Ishikawa (cell line): ENCODE measurements at regions not wholly inside any gene's neighbourhood (a gene's known extent, or its start where the extent isn't known, plus 50 kb on each side); places are given as distances from the start of the nearest gene placed in this dataset.

Experiments
- CEBPB ChIP-seq: IDR thresholded peaks from 2 replicates; pipeline ENCODE4 v1.6.1; 2012
- CREB1 ChIP-seq: IDR thresholded peaks from 2 replicates; pipeline ENCODE4 v1.6.1; 2012; ENCODE audit warnings: low read depth
- EGR1 ChIP-seq: IDR thresholded peaks from 2 replicates; pipeline ENCODE4 v1.6.1; 2012
- EP300 ChIP-seq: IDR thresholded peaks from 2 replicates; pipeline ENCODE4 v1.6.1; 2012; ENCODE audit warnings: borderline replicate concordance
- FOXM1 ChIP-seq: IDR thresholded peaks from 2 replicates; pipeline ENCODE4 v1.6.1; 2012; ENCODE audit warnings: low read depth, borderline replicate concordance
- NFIC ChIP-seq: IDR thresholded peaks from 2 replicates; pipeline ENCODE4 v1.6.1; 2012
- RAD21 ChIP-seq: IDR thresholded peaks from 2 replicates; pipeline ENCODE4 v1.6.1; 2012; ENCODE audit warnings: low read depth
- TAF1 ChIP-seq: IDR thresholded peaks from 2 replicates; pipeline ENCODE4 v1.6.1; 2012; ENCODE audit warnings: low read depth, mild to moderate bottlenecking
- TCF12 ChIP-seq: IDR thresholded peaks from 2 replicates; pipeline ENCODE4 v1.6.1; 2012; ENCODE audit warnings: low read depth
- TEAD4 ChIP-seq: IDR thresholded peaks from 2 replicates; pipeline ENCODE4 v1.6.1; 2012
- YY1 ChIP-seq: IDR thresholded peaks from 2 replicates; pipeline ENCODE4 v1.6.1; 2012; ENCODE audit warnings: low read depth
- ZBTB7A ChIP-seq: IDR thresholded peaks from 2 replicates; pipeline ENCODE4 v1.6.1; 2012; ENCODE audit warnings: low read depth
- TF ChIP-seq, protein P1 (sequence below): IDR thresholded peaks from 2 replicates; pipeline ENCODE4 v1.6.1; 2012
- TF ChIP-seq, protein P2 (sequence below): IDR thresholded peaks from 2 replicates; pipeline ENCODE4 v1.6.1; 2012; ENCODE audit warnings: low read depth, mild to moderate bottlenecking
- TF ChIP-seq, protein P3 (sequence below): IDR thresholded peaks from 2 replicates; pipeline ENCODE4 v1.6.1; 2012

DNA sequence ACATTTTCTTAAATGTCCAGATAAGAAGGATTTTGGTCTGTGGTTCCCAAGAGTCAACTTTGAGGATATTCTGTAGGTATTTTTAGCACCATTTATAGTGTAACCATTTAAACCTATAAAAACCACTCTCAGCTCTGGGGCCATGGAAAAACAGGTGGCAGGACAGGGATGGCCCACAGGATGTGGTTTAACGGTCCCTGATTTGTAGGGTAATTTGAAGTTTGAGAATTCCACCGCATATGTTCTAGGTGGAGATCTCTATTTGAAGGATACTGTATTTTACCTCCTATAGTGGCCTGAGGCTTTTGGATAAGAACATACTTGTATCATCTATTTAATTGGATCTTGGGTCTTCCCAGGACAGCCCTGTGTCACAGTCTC is 62.4 kb upstream of the IGLL5 start:
- no peak for TF ChIP-seq YY1
- no peak for TF ChIP-seq CEBPB
- TF ChIP-seq NFIC, result no peak
- TF ChIP-seq, protein P1, sequence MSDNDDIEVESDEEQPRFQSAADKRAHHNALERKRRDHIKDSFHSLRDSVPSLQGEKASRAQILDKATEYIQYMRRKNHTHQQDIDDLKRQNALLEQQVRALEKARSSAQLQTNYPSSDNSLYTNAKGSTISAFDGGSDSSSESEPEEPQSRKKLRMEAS, result no peak
- no peak for TF ChIP-seq TAF1
- TF ChIP-seq, protein P2, sequence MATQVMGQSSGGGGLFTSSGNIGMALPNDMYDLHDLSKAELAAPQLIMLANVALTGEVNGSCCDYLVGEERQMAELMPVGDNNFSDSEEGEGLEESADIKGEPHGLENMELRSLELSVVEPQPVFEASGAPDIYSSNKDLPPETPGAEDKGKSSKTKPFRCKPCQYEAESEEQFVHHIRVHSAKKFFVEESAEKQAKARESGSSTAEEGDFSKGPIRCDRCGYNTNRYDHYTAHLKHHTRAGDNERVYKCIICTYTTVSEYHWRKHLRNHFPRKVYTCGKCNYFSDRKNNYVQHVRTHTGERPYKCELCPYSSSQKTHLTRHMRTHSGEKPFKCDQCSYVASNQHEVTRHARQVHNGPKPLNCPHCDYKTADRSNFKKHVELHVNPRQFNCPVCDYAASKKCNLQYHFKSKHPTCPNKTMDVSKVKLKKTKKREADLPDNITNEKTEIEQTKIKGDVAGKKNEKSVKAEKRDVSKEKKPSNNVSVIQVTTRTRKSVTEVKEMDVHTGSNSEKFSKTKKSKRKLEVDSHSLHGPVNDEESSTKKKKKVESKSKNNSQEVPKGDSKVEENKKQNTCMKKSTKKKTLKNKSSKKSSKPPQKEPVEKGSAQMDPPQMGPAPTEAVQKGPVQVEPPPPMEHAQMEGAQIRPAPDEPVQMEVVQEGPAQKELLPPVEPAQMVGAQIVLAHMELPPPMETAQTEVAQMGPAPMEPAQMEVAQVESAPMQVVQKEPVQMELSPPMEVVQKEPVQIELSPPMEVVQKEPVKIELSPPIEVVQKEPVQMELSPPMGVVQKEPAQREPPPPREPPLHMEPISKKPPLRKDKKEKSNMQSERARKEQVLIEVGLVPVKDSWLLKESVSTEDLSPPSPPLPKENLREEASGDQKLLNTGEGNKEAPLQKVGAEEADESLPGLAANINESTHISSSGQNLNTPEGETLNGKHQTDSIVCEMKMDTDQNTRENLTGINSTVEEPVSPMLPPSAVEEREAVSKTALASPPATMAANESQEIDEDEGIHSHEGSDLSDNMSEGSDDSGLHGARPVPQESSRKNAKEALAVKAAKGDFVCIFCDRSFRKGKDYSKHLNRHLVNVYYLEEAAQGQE, result no peak
- no peak for TF ChIP-seq FOXM1
- no peak for TF ChIP-seq TEAD4
- TF ChIP-seq ZBTB7A, result no peak
- TF ChIP-seq EGR1, result no peak
- TF ChIP-seq TCF12, result no peak
- TF ChIP-seq CREB1, result no peak
- TF ChIP-seq, protein P3, sequence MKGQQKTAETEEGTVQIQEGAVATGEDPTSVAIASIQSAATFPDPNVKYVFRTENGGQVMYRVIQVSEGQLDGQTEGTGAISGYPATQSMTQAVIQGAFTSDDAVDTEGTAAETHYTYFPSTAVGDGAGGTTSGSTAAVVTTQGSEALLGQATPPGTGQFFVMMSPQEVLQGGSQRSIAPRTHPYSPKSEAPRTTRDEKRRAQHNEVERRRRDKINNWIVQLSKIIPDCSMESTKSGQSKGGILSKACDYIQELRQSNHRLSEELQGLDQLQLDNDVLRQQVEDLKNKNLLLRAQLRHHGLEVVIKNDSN, result no peak
- no peak for TF ChIP-seq EP300

DNA sequence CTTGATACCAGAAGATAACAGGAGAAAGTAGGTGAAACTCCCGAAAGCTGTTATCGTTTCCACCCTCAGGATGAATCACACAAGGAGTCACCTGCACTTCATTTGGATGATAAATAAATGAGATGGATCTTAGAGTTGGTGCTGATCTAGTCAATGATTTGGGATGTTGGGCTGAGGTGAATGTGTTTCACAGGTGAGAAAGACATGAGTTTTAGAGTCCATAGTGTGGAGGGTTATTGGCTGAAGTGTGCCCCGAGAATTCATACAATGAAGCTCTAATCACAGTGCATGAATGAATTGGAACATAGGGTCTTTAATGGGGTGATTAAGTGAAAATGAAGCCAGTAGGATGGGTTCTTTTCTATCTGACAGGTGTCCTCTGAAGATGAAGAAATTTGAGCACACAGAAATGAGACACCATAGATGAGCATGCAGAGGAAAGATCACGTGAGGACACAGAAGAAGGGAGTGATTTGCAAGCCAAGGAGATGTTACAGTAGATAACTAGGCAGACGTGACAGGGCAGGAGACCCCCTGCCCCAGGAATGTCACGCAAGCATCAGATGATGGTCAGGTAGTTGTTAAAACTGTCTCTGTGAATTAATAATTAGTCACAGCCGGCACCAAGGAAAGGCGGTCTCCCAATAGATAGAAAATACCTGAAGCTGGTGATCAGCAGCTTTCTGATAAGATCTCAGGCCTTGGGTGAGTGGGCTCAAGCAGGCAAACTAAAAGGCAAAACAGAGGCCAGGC is 60.3 kb upstream of the IGLL5 start:
- TF ChIP-seq ZBTB7A (no peak), EP300 (no peak), FOXM1 (no peak), CREB1 (no peak), RAD21 (no peak), YY1 (no peak), NFIC (no peak), EGR1 (no peak), TEAD4 (no peak), CEBPB (no peak), TCF12 (no peak), TAF1 (no peak)
- TF ChIP-seq, protein P1, result no peak
- TF ChIP-seq, protein P3, result no peak
- TF ChIP-seq, protein P2, result no peak

DNA sequence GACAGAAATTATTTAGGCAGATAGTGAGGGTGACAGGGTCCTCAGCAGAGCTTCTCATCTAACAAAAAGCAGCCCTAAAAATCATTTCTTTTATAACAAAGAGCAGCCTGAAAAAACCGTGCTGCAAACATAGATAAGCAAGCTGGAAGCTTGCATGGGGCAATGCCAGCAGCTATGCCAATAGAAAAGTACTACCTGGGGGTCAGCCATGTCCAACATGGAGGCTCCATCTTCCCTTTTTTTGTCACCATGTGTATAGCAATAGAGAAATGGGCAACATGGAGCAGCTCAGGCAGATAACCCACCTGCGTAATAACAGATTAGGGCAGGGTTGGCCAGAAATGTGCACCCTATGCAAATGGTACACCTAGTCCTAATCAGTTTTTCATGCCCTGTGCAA is 57.4 kb upstream of the IGLL5 start:
- TF ChIP-seq, protein P3, result no peak
- TF ChIP-seq CREB1 (no peak), EGR1 (no peak), ZBTB7A (no peak), YY1 (no peak), EP300 (no peak), RAD21 (no peak), CEBPB (no peak), TCF12 (no peak), TEAD4 (no peak), NFIC (no peak), FOXM1 (no peak), TAF1 (no peak)
- TF ChIP-seq, protein P2, result no peak
- TF ChIP-seq, protein P1, result no peak
